GM23338 (cell line): ENCODE measurements at regions not wholly inside any gene's neighbourhood (a gene's known extent, or its start where the extent isn't known, plus 50 kb on each side); places are given as distances from the start of the nearest gene placed in this dataset.
"Not testable (repeated sequence)": the region's sequence is repeated elsewhere in the genome, so short reads cannot be mapped to it uniquely, and the experiment has no call there.

Experiments used
- ATAC-seq: fragments of 200-7000 bp; cut with Tn5 transposase; 3 replicates; pipeline ENCODE4 v1.9.1; 2020
- DNase-seq: peaks from one replicate; pipeline ENCODE4 v3.0.0-alpha.2; 2015; ENCODE audit warnings: low spot score
- H2AFZ ChIP-seq: fragments of 200-600 bp; sonication (generic); 2 replicates; pipeline ENCODE4 v1.8.0; 2016; ENCODE audit warnings: antibody characterized with exemption, mild to moderate bottlenecking, moderate library complexity
- H3F3A ChIP-seq: fragments of 200-600 bp; sonication (generic); replicated peaks from 2 replicates; pipeline ENCODE4 v1.8.0; 2017; ENCODE audit warnings: antibody characterized with exemption, mixed run types, low read depth
- H3K27ac ChIP-seq: fragments of 200-600 bp; sonication (generic); 2 replicates; pipeline ENCODE4 v1.6.1; 2016; ENCODE audit warnings: low read depth
- H3K27me3 ChIP-seq: fragments of 200-600 bp; sonication (generic); 2 replicates; pipeline ENCODE4 v1.8.0; 2016; ENCODE audit warnings: mild to moderate bottlenecking, mixed run types, moderate library complexity; ENCODE audit not compliant: insufficient read depth
- H3K36me3 ChIP-seq: fragments of 200-600 bp; sonication (generic); 2 replicates; pipeline ENCODE4 v1.8.0; 2016; ENCODE audit warnings: mild to moderate bottlenecking; ENCODE audit not compliant: insufficient read depth
- H3K4me1 ChIP-seq: fragments of 200-600 bp; sonication (generic); 2 replicates; pipeline ENCODE4 v1.8.0; 2016; ENCODE audit warnings: mild to moderate bottlenecking, moderate library complexity; ENCODE audit not compliant: insufficient read depth
- H3K4me2 ChIP-seq: fragments of 200-600 bp; sonication (generic); 2 replicates; pipeline ENCODE4 v1.7.1; 2017; ENCODE audit warnings: mixed run types
- H3K4me3 ChIP-seq: fragments of 200-600 bp; sonication (generic); 2 replicates; pipeline ENCODE4 v1.6.1; 2016; ENCODE audit warnings: mixed run types
- H3K79me2 ChIP-seq: fragments of 200-600 bp; sonication (generic); replicated peaks from 2 replicates; pipeline ENCODE4 v1.8.0; 2017; ENCODE audit warnings: mild to moderate bottlenecking; ENCODE audit not compliant: insufficient read depth
- H3K9me2 ChIP-seq: fragments of 200-600 bp; sonication (generic); 2 replicates; pipeline ENCODE4 v1.8.0; 2017; ENCODE audit not compliant: insufficient read depth
- H4K20me1 ChIP-seq: fragments of 200-600 bp; sonication (generic); replicated peaks from 2 replicates; pipeline ENCODE4 v1.8.0; 2017; ENCODE audit warnings: mild to moderate bottlenecking; ENCODE audit not compliant: insufficient read depth
- H3K27ac Mint-ChIP-seq: 2 replicates; pipeline ENCODE4 v1.8.0; 2020; ENCODE audit warnings: inconsistent platforms, mild to moderate bottlenecking, moderate library complexity, mixed read lengths
- H3K27me3 Mint-ChIP-seq: 3 replicates; pipeline ENCODE4 v1.8.0; 2022; ENCODE audit warnings: low read depth, mild to moderate bottlenecking, moderate library complexity, mixed read lengths, inconsistent platforms; ENCODE audit not compliant: insufficient read depth, poor library complexity
- H3K36me3 Mint-ChIP-seq: 3 replicates; pipeline ENCODE4 v1.8.0; 2021; ENCODE audit warnings: low read depth, mild to moderate bottlenecking, inconsistent platforms, moderate library complexity, mixed read lengths
- H3K4me1 Mint-ChIP-seq: 3 replicates; pipeline ENCODE4 v1.8.0; 2020; ENCODE audit warnings: mild to moderate bottlenecking, inconsistent platforms, mixed read lengths
- H3K4me3 Mint-ChIP-seq: 3 replicates; pipeline ENCODE4 v1.8.0; 2021; ENCODE audit warnings: moderate library complexity, mild to moderate bottlenecking, inconsistent platforms, mixed read lengths
- H3K9me3 Mint-ChIP-seq: 3 replicates; pipeline ENCODE4 v1.8.0; 2020; ENCODE audit warnings: moderate library complexity, mild to moderate bottlenecking, inconsistent platforms, mixed read lengths
- EZH2 ChIP-seq: fragments of 200-600 bp; sonication (generic); IDR thresholded peaks from one replicate; pipeline ENCODE4 v1.8.0; 2017; ENCODE audit warnings: antibody characterized with exemption, mild to moderate bottlenecking, low read depth; ENCODE audit not compliant: unreplicated experiment

DNA sequence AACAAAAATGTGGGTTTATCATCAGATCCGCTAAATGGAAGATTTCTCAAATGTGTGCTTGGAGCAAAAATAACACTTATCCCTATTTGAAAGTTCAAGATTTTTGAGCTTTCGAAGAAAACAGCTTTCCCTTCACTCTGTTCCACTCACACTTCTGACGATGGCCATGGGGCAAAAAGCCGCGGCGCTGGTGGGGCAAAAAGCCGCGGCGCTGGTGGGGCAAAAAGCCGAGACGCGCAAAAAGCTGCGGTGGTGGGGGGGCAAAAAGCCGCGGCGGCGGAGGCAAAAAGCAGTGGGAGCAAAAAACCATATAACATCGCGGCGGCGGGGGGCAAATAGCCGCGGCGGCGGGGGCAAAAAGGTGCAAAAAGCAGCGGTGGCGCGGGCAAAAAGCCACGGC, 1631.5 kb downstream of the RPIA start:
- not testable (repeated sequence) for H3K36me3 Mint-ChIP-seq, H3K4me1 ChIP-seq, H3K4me1 Mint-ChIP-seq, DNase-seq, H4K20me1 ChIP-seq, H3K4me3 ChIP-seq, H3F3A ChIP-seq, H2AFZ ChIP-seq, ATAC-seq, H3K27me3 Mint-ChIP-seq, H3K9me3 Mint-ChIP-seq, H3K9me2 ChIP-seq, H3K27ac Mint-ChIP-seq, H3K27ac ChIP-seq, H3K36me3 ChIP-seq, H3K79me2 ChIP-seq
- H3K4me3 Mint-ChIP-seq = peak overlapping the region; percentile 52; the same call in 1 of the 3 replicates
- TF ChIP-seq EZH2 = peak; percentile 87
- peaks cover 18% of the 10 kb centered on the region for H3K27me3 ChIP-seq
- peak overlapping the region; percentile 60; the same call in 1 of the 2 replicates for H3K4me2 ChIP-seq

DNA sequence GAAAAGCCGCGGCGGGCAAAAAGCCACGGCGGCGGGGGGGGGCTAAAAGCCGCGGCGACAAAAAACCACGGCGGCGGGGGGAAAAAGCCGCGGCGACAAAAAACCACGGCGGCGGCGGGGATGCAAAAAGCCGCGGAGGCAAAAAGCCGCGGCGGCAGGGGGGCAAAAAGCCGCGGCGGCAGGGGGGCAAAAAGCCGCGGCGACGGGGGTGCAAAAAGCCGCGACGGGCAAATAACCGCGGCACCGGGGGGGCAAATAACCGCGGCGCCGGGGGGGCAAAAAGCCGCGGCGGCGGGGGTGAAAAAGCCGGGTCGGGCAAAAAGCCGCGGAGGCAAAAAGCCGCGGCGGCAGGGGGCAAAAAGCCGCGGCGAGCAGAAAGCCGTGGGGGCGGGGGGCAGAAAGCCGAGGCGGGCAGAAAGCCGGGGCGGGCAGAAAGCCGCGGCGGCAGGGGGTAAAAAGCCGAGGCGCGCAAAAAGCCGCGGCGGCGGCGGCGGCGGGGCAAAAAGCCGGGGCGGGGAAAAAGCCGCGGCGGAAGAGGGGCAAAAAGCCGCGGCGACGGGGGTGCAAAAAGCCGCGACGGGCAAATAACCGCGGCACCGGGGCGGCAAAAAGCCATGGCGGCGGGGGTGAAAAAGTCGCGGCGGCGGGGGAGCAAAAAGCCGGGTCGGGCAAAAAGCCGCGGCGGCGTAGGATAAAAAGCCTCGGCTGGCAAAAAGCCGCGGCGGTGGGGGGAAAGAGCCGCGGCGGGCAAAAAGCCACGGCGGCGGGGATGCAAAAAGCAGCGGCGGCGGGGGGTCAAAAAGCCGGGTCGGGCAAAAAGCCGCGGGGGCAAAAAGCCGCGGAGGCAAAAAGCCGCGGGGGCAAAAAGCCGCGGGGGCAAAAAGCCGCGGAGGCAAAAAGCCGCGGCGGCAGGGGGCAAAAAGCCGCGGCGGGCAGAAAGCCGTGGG, 1632.4 kb downstream of the RPIA start:
- not testable (repeated sequence) for H3K27ac ChIP-seq, ATAC-seq, H3F3A ChIP-seq, H3K36me3 Mint-ChIP-seq, H3K4me2 ChIP-seq, H3K36me3 ChIP-seq, H2AFZ ChIP-seq, H3K9me2 ChIP-seq, H4K20me1 ChIP-seq, H3K4me3 Mint-ChIP-seq, H3K79me2 ChIP-seq, H3K27ac Mint-ChIP-seq, H3K9me3 Mint-ChIP-seq, H3K4me1 ChIP-seq, H3K27me3 Mint-ChIP-seq, H3K4me1 Mint-ChIP-seq
- Histone ChIP-seq H3K27me3 (peaks cover 18% of the 10 kb centered on the region), H3K4me3 (peak overlapping the region; percentile 23; the same call in 1 of the 2 replicates)
- DNase-seq = peak; percentile 44

DNA sequence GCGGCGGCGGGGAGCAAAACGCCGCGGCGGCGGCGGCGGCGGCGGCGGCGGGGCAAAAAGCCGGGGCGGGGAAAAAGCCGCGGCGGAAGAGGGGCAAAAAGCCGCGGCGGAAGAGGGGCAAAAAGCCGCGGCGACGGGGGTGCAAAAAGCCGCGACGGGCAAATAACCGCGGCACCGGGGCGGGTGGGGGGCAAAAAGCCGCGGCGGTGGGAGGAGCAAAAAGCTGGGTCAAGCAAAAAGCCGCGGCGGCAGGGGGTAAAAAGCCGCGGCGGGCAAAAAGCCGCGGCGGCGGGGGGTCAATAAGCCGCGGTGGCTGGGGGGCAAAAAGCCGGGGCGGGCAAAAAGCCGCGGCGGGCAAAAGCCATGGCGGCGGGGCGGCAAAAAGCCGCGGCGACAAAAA, 1633.2 kb downstream of the RPIA start:
- H3K4me2 ChIP-seq, H3K27me3 Mint-ChIP-seq, H3K79me2 ChIP-seq, H3K4me3 ChIP-seq, H3K9me3 Mint-ChIP-seq, DNase-seq, H3K9me2 ChIP-seq, H2AFZ ChIP-seq, H3K36me3 Mint-ChIP-seq, H3K36me3 ChIP-seq, H3K27ac ChIP-seq, ATAC-seq, H3K4me1 Mint-ChIP-seq, H3K4me1 ChIP-seq, H3K4me3 Mint-ChIP-seq, H3K27ac Mint-ChIP-seq, H4K20me1 ChIP-seq, H3F3A ChIP-seq: not testable (repeated sequence)
- peaks cover 23% of the 10 kb centered on the region for H3K27me3 ChIP-seq

DNA sequence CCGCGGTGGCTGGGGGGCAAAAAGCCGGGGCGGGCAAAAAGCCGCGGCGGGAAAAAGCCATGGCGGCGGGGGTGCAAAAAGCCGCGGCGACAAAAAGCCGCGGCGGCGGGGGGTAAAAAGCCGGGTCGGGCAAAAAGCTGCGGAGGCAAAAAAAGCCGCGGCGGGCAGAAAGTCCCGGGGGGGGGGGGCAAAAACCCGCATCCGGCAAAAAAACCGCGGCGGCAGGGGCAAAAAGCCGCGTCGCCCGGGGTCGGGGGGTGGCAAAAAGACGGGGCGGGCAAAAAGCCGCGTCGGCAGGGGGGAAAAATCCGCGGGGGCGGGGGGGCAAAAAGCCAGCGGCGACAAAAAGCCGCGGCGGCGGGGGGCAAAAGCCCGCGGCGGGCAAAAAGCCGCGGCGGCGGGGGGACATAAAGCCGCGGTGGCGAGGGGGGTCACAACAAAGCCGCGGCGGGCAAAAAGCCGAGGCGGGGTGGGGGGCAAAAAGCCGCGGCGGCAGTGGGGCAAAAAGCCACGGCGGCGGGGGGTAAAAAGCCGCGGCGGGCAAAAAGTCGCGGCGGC, 1634.4 kb downstream of the RPIA start:
- H3K4me1 ChIP-seq, H3K4me1 Mint-ChIP-seq, H2AFZ ChIP-seq, H3K27me3 Mint-ChIP-seq, ATAC-seq, H3K27ac Mint-ChIP-seq, H3K4me2 ChIP-seq, H3K79me2 ChIP-seq, H3K27ac ChIP-seq, H3K4me3 ChIP-seq, H4K20me1 ChIP-seq, H3F3A ChIP-seq, H3K36me3 ChIP-seq, H3K9me3 Mint-ChIP-seq, H3K9me2 ChIP-seq, H3K36me3 Mint-ChIP-seq, H3K4me3 Mint-ChIP-seq: not testable (repeated sequence)
- peak; percentile 3 for DNase-seq
- H3K27me3 ChIP-seq = peaks cover 23% of the 10 kb centered on the region

DNA sequence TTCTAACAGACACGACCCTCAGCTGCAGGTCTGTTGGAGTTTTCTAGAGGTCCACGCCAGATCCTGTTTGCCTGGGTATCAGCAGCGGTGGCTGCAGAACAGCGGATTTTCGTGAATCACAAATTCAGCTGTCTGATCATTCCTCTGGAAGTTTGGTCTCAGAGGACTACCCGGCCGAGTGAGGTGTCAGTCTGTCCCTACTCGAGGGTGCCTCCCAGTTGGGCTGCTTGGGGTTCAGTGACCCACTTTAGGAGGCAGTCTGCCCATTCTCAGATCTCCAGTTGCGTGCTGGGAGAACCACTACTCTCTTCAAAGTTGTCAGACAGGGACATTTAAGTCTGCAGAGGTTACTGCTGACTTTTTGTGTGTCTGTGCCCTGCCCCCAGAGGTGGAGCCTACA, 1664.1 kb downstream of the RPIA start:
- not testable (repeated sequence) for H3K79me2 ChIP-seq, ATAC-seq, H3K4me3 Mint-ChIP-seq

DNA sequence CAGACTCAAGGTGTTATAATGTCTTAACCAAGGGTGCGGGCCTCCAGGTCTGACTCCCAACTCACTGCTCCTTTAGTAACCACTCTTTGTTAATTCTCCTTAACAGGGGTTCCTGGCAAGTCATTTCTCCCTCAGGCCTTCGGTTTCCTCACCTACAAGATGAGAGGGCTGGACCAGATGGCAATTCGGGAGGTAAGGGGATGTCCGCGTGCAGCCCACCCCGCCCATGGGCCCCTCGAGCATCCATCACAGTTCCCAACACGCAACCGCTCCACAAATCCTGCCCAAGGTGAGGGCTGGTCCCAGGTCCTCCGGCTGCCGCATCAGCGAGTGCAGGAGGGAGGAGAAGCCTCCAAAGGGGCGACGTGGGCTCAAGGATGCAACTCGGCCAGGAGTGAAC, 1667.9 kb downstream of the RPIA start:
- not testable (repeated sequence) for H3F3A ChIP-seq, H4K20me1 ChIP-seq, H3K27ac Mint-ChIP-seq, H3K27me3 Mint-ChIP-seq, H3K4me3 ChIP-seq, H3K27me3 ChIP-seq, H3K27ac ChIP-seq, H3K9me2 ChIP-seq, H3K4me2 ChIP-seq, H3K4me1 ChIP-seq, H3K36me3 Mint-ChIP-seq, DNase-seq, H3K4me1 Mint-ChIP-seq, H3K36me3 ChIP-seq, H3K4me3 Mint-ChIP-seq, H3K79me2 ChIP-seq, ATAC-seq, H2AFZ ChIP-seq
- H3K9me3 Mint-ChIP-seq = peaks cover 17% of the 10 kb centered on the region

More for the DNA sequence above, 1664.1 kb downstream of the RPIA start:
- not testable (repeated sequence) for H3K27ac Mint-ChIP-seq, H3K4me1 Mint-ChIP-seq, H3K36me3 ChIP-seq, H3F3A ChIP-seq, H2AFZ ChIP-seq, H3K27me3 ChIP-seq, H3K27me3 Mint-ChIP-seq, H3K4me2 ChIP-seq, DNase-seq, H3K4me1 ChIP-seq, H3K27ac ChIP-seq, H3K9me2 ChIP-seq, H4K20me1 ChIP-seq, H3K4me3 ChIP-seq
- H3K9me3 Mint-ChIP-seq = peaks cover 25% of the 10 kb centered on the region
- H3K36me3 Mint-ChIP-seq = peaks cover 14% of the 10 kb centered on the region
